ENCODE measurements at regions not wholly inside any gene's neighbourhood (a gene's known extent, or its start where the extent isn't known, plus 50 kb on each side); places are given as distances from the start of the nearest gene placed in this dataset.

DNA sequence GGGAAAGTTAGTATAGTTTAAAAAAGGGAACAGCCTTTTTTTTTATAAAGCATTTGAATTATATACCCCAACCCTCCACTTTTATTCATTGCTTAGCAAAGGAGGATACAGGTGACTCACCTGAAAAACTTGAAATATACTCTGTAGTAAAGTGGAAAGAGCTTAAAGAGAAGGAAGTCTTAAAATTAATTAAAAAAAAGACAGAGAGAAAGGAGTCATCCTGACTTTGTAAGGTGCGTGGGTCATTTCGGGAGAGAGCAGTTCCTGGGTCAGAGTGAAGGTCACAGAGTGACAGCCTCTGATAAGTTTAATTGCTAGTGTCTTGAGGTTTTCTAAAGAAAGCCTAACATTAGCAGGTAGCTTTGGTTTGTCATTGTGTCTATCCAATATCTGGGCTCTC lies 310.3 kb downstream of the KLF5 start:
- no peak for ATAC-seq

DNA sequence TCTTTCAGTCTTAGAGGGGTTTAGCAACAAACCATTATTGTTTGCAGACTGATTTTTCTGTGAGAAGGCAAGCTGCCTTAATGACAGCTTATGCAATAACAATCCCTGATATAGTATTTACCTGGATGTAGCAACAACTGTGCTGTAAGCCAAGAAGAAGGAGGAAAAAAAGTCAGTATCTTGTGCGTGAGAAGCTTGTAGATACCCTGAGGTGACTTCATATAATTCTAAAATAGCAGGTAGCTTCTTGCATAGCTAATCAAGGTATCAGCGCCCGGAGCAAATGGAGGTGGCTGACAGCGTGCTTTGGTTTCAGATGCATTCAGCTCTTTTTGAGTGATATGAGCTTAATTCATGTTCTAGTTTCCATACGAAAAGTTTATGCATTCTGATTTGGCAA lies 309.8 kb downstream of the KLF5 start:
- ATAC-seq, result no peak

DNA sequence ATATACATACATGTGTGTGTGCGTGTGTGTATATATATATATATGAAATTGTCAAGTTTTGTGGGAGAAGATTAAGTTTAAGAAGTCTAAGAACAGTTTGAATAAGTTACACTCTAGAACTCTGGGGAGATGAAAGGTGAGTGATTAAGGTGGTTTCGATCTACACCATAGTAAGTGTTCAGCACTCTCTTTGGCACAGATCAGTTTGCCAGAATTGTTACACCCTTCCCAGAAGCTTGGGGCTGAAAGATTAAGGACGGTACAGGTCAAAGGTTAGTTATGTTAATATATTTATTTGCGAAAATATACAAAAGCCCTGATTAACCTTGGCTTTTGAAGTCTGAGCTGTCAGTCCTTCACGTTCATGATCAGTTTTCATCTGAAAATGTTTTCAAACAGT lies 309.1 kb downstream of the KLF5 start:
- ATAC-seq, result no peak

DNA sequence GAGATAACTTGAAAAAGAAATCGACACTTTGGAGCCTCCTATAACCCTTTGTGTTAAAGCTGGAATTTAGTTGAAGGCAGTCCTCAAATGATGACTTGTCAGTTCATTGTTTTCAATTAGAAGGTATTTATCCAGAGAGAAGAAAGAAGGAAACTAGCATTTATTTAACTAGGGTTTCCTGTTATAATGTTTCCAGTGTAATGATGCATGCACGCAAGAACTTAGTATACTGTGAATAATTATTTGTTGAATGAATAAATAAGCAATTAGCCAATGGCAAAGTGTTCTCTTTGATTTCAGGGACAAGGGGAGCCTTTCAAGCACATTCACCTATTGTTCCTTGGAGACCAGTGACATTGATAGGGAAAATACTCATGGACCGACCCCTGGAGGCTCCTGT lies 307.4 kb downstream of the KLF5 start:
- ATAC-seq, result no peak

DNA sequence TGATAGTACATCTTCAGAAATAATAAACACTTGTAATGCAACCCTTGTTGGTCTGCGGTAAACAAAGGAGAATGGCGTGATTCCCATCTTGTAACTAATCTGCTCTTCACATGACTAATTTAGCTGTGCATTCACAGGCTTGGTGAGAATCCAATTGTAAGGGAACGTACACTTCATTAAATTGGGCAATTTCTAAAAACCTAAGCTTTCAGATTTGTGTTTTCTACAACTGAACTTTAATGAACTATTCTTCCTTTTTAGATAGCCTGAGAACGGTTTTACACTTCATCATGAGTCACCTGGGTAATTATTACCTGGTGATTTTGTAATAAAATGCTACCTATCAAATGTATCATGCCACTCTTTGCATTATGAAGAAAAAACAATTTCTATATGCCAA lies 306.9 kb downstream of the KLF5 start:
- no peak for ATAC-seq

DNA sequence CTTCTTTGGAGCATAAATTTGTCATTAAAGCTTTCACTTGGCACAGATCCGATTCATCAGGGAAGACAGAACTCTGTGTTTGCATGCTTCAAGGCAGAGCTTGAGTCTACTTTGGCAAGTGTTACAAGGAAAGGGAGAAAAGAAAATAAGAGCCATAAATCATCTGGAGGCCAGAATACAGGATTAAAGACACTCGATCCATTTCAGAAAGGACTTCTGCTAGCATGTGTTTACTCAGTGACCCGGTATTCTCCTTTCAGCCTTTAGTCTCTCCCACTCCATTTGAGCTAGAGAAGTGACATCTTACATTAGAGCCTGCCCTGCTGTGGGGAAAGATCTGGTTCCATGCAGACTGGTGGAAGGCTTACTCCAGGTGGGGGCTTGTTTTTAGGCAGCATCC lies 306.4 kb downstream of the KLF5 start:
- ATAC-seq, result no peak

DNA sequence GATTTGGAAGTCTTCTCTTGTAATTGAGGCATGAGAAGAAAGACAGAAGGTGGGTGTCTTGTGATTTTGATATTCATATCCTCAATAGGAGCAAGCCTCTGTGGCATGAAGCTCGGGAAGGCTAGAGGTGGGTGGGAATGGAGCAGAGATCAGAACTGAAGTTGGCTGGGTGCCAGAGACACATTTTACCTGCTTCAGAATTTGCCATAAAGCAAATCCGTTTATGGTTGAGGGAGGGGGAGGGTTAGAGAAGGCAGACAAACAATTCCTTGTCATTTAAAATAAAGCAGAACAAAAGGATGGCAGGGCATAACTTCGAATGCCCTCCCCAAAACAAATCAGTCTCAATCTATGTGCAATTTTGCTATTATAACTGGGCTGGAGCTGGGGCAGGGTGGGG lies 305.9 kb downstream of the KLF5 start:
- ATAC-seq, result no peak

DNA sequence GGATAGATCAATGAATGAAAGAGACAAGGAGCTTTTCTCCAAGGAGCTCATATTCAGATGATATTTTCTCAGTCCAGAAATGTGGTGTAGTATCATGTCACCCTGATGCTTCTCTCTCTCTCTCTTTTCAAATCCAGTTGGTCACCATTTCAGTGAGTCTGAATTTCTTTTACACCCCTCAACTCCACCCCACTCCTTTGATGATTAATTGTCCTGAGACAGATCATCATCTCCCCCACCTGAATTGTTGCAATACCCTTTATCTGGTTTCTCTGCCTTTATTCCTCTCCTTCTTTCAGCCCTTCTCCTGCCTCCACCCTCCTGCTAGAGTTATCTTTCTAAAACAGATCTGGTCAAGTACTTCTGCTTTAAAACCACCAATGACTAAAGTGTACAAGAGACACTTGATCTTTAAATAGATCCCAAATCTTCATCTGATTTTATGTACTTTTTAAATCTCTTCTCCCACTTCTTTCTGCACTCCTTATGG lies 299.8 kb downstream of the KLF5 start:
- no peak for ATAC-seq

DNA sequence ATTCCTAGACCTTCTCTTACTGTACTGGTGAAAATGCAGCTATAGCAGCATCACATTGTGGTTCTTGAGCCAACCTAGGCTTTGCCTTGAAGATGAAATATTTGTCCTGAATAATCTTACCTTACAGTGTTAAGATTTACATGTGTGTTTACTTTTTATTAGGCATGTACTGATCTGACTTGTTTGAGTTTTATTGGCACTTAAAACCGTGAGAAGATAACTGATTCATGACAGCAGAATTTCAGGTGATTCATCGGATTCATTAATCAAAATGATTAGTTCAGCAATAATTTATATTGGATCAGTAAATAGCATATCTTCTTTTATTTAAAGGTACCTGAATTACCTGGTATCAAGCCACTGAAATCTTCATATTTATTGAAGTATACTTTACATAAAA lies 296.3 kb downstream of the KLF5 start:
- ATAC-seq, result no peak

DNA sequence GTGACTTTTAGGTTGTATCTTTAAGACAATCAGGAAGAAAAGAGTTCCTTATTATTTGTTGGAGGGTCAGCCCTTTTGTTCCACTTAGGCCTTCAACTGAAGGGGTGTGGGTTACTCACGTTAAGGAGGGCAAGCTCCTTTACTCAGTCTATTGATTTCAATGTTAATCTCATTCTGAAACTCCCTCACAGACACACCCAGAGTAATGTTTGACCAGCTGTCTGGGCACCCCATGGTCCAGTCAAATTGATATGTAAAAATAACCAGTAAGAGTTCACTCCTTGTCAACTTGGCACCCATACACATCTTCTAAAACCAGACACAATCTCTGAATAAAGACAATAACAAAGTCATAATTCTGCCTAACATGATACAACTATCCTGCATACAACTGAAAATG lies 292.9 kb downstream of the KLF5 start:
- no peak for ATAC-seq

DNA sequence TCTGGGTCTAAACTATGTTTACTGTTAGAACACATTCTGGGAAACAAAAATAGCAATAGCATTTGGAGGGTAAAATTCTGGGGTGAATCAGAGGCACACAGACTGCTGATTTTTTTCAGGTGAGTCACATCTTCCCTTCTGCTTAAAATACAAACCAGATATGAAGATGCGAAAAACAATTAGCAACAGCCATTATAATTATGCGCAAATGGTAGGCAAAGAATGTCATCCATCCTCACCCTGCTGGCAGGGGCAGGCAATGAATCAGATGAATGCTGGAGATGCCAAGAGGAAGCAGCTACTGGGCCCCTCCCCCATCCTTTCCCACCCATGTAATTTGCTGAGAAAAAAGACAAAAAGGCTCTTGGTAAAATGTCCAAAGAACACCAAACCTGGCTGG lies 282.9 kb downstream of the KLF5 start:
- ATAC-seq, result peak; percentile 38 to 41

DNA sequence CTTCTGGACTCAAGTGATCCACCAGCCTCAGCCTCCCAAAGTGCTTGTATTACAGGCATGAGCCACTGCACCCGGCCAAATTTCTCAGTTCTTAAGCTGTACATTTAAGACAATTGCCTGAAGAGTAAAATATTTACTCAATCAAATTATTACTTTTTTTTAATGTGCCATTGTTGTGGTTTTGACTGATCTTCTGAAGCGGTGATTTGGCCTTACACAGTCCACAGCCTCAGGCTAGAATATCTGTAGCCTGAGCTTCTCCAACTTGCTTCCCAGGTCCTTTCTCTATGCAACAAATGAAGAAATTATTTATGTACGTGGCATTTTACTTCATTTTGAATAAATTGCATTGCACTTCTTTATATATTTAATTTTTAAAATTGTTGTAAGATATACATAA lies 281.3 kb downstream of the KLF5 start:
- ATAC-seq, result no peak

DNA sequence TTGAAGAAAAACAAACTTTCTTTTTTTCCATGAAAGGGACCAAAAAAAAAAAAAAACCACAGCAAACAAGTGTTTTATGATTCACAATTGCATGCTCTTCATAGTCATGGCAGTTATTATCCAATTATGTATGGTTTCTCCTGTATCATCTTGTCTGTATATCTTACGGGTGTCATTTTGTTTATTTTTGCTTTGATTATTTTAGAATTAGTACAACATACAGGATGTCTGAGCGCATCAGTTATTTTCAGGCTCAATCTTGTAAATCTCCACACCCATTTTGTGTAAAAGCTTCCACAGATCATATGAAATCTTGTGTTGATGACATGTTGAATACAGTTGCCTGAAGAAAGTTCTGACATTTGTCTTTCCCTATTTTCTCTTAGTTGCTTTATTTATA lies 280.3 kb downstream of the KLF5 start:
- ATAC-seq, result no peak

DNA sequence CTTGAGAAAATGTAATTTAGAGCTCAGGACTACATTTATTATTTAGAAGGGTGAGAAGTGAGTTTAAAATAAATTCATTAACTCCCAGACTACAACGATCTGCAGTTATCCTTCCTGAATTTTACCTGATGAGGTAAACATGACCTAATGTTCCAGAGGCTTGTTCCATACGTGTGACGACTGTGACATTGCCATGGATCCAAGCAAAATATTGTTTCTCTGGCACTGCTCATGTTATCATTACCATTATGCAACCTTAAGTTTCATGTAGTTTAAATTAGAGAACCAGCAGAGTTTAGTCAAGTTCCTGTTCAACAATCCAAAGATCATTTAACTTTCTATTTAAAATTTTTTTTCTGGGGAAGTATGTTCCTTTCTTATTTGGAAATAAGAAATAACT lies 279.6 kb downstream of the KLF5 start:
- no peak for ATAC-seq

DNA sequence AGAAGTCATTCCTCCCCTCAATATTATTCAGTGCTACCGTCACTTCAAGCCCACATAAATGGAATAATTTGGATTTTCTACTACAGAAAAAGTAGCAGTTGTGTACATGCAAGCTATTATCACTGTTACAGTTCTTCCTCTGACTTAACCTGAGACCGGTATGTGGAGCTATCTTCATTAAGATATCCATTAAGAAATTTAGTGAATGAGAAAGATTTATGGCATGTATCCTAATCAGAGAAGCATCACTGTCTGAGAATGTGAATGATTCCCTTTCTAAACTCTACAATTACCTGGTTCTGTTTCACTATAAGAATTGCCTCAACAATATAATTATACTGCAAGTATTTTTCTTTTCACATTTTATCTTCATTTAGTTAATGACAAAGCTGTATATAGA lies 278.7 kb downstream of the KLF5 start:
- ATAC-seq, result no peak

DNA sequence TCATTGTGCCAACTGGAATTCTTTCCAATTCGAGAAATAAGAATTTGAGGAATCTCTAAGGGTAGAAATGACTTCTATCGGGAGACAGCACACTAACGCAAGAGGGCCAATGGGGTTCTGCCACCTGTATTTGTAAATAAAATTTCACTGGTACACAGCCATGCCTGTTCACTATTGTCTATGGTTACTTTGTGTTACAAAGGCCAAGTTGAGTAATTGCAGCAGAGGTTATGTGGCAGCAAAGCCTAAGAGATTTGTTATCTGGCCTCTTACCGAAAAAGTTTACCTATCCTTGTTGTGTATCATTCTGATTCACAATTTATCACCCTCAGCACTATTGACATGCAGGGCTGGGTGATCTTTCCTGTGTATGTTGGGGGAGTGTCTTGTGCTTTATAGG lies 278.0 kb downstream of the KLF5 start:
- ATAC-seq, result no peak

DNA sequence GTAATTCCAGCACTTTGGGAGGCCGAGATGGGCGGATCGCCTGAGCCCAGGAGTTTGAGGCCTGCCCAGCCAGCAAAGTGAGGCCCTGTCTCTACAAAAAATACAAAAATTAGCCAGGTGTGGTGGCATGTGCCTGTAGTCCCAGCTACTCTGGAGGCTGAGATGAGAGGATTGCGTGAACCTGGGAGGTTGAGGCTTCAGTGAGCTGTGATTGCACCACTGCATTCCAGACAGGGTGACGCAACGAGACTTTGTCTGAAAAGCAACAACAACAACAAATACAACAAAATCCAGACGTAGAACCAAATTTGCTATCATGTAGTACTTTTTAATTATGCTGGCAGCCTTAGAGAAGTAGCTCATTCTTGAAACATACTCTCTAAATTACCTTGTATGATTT lies 277.1 kb downstream of the KLF5 start:
- ATAC-seq, result no peak

DNA sequence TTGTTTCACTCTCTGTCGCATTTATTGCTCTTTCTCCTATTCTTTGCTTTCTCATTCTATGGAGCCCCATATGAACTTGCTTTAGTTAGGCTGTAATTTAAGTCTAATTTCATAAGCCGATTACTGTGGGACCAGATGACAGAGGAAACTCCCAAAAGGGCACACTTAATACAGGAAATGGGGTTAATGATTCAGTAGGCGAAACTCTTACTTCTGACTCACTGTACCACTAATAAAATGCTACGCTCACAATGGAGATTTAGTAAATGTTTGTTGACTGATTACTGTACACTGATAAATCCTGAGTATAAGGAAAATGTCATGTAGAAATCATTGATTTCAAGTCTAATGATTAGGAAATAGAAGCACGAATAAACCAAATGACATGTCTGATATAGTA lies 276.4 kb downstream of the KLF5 start:
- peak; percentile 74 to 92 for ATAC-seq

DNA sequence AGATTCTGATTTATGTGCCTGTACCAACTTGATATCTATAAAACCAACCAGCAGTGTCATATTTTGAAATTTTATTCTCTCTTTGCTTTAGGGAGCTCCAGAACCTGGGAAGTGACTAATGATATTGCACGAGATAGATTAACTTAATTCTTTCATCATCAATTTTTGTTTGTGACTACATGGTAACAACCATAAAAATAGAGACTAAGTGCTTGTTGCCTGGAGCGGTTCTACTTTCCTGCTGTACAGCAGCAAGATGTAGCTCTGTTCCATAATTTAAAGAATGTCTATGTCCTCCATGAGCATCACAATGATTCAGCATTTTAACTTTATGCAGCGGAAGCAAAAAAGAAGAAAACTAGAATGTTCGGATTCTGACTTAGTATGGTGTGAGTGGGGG lies 275.6 kb downstream of the KLF5 start:
- no peak for ATAC-seq

DNA sequence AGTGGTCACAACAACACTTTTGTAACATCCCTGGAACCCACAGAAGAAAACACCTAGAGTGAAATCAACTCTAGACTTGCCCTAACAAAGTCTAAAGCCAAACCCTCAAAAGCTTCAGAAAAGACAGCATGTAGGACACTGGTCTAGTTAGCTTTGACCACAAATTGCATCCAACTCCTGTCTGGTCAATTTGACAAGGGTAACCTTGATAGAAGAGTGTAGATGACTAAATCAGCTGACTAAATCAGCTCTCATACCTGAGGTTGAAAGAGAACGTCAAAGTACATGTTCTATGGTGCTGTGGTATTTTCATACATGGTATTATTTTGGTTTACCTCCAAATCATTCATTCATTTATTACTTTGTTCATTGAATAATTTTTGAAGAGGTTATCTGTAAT lies 272.8 kb downstream of the KLF5 start:
- no peak for ATAC-seq

DNA sequence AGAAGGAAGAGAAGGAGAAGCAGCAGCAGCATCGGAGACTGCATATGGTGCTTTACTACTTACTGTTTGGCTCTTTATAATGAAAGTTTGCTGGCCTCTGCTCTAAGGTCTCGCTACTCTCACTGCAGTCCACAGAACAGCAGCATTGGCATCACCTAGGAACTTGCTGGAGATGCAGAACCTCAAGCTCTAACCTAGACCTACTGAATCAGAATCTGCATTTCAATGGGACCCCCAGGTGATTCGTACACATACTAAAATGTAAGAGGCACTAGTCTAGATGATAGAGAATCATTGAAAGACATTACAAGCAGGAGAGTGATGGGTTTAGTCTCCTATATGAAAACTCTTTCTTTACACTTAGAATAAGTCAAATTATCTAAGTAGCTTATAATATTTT lies 270.6 kb downstream of the KLF5 start:
- no peak for ATAC-seq

DNA sequence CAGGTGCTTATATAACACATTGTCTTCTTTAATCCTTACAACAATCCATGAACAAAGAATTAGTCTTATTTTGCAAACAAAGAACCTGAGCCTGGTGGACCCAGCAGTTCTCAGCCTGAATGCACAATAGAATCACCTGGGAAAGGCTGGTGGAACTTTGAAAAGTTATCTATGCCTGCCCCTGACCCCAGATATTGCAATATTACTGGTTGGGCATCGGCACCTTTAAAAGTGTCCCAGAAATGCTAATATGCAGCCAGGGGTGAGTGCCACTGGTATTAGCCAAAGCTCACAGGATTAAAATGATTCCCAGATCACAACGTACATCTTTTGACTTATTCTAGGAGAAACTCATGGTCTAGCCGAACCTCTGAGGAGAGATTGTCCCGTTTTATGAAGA lies 268.8 kb downstream of the KLF5 start:
- no peak for ATAC-seq

DNA sequence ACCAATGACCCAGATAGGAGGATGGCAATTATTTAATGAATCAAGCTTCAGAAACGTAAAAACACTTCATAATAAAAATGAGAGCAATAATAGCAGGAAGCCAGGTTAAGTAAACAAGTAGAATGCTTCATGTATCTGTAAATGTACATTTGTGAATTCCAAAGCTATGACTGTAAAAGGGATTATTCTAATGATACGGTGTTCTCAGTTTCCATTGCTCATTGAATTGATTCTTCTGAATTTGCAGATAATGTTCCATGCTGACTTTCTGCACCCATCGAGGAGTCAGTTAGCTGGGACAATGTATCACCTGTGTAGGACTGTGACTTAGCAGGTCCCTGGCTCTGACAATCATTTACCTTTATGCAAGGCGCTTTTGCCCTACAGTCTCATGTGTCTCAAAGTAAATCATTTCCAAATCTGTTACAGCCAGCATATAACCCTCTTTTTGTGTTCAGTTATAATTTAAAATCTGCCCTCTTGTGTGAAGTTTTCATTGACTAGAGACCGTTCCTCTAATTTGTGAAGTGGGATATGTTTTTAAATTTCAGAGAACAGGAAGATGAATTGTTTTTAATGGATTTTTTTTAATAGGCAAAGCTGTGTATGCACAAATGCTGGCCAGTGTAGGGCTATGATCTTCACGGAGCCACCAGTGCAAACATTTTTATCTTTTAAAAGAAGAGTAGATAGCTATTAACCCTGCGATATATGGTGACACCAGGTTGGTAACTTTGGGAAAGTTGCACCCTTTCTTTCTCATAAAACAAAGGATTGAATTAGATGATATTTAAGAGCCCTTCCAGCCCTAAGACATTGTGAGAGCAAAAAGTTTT lies 267.1 kb downstream of the KLF5 start:
- ATAC-seq, result no peak

DNA sequence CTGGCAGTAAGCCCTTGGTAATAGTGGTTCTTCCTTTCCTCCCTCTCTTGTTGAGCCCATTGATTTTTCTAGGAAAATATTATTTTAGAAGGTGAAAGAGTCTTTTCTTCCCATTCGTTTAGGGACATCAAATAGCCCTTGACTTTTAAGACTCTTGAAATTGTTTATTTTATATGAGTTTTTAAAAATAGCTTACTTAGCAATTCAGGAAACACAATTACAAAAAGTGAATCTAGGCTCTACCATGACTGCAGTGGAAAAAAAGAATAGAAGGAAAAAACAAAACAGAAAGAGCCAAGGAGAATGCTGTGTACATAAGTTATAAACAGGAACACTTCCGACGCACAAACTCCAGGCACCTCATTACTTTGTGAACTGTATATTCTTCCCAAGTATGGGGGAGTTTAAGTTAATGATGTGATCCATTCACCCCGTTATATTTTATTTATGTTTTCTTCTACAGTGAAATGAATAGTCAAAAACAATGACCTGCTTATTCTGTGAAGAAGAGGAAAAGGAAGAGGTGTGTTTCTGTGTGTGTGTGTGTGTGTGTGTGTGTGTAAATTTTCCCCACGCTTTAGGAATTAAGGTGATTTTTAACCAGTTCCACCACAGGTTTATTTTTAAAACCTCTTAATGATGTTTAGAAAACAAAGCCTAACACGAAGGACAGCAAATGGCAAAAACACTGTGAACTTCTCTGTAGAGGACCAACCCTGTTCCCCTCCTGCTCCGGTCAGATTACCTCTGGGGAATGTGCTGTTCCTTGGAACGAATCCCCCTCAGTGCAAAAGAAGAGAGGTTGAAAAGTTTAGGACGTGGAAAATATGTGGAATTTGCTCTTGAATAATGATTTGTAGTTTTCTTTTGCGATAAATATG lies 266.3 kb downstream of the KLF5 start:
- no peak for ATAC-seq
